GM23338 (cell line): ENCODE measurements at regions not wholly inside any gene's neighbourhood (a gene's known extent, or its start where the extent isn't known, plus 50 kb on each side); places are given as distances from the start of the nearest gene placed in this dataset.

Experiments
- ATAC-seq: fragments of 200-7000 bp; cut with Tn5 transposase; 3 replicates; pipeline ENCODE4 v1.9.1; 2020
- DNase-seq: peaks from one replicate; pipeline ENCODE4 v3.0.0-alpha.2; 2015; ENCODE audit warnings: low spot score
- H2AFZ ChIP-seq: fragments of 200-600 bp; sonication (generic); 2 replicates; pipeline ENCODE4 v1.8.0; 2016; ENCODE audit warnings: antibody characterized with exemption, mild to moderate bottlenecking, moderate library complexity
- H3F3A ChIP-seq: fragments of 200-600 bp; sonication (generic); replicated peaks from 2 replicates; pipeline ENCODE4 v1.8.0; 2017; ENCODE audit warnings: antibody characterized with exemption, mixed run types, low read depth
- H3K27ac ChIP-seq: fragments of 200-600 bp; sonication (generic); 2 replicates; pipeline ENCODE4 v1.6.1; 2016; ENCODE audit warnings: low read depth
- H3K27me3 ChIP-seq: fragments of 200-600 bp; sonication (generic); 2 replicates; pipeline ENCODE4 v1.8.0; 2016; ENCODE audit warnings: mild to moderate bottlenecking, mixed run types, moderate library complexity; ENCODE audit not compliant: insufficient read depth
- H3K36me3 ChIP-seq: fragments of 200-600 bp; sonication (generic); 2 replicates; pipeline ENCODE4 v1.8.0; 2016; ENCODE audit warnings: mild to moderate bottlenecking; ENCODE audit not compliant: insufficient read depth
- H3K4me1 ChIP-seq: fragments of 200-600 bp; sonication (generic); 2 replicates; pipeline ENCODE4 v1.8.0; 2016; ENCODE audit warnings: mild to moderate bottlenecking, moderate library complexity; ENCODE audit not compliant: insufficient read depth
- H3K4me2 ChIP-seq: fragments of 200-600 bp; sonication (generic); 2 replicates; pipeline ENCODE4 v1.7.1; 2017; ENCODE audit warnings: mixed run types
- H3K4me3 ChIP-seq: fragments of 200-600 bp; sonication (generic); 2 replicates; pipeline ENCODE4 v1.6.1; 2016; ENCODE audit warnings: mixed run types
- H3K79me2 ChIP-seq: fragments of 200-600 bp; sonication (generic); replicated peaks from 2 replicates; pipeline ENCODE4 v1.8.0; 2017; ENCODE audit warnings: mild to moderate bottlenecking; ENCODE audit not compliant: insufficient read depth
- H3K9me2 ChIP-seq: fragments of 200-600 bp; sonication (generic); 2 replicates; pipeline ENCODE4 v1.8.0; 2017; ENCODE audit not compliant: insufficient read depth
- H4K20me1 ChIP-seq: fragments of 200-600 bp; sonication (generic); replicated peaks from 2 replicates; pipeline ENCODE4 v1.8.0; 2017; ENCODE audit warnings: mild to moderate bottlenecking; ENCODE audit not compliant: insufficient read depth
- H3K27ac Mint-ChIP-seq: 2 replicates; pipeline ENCODE4 v1.8.0; 2020; ENCODE audit warnings: inconsistent platforms, mild to moderate bottlenecking, moderate library complexity, mixed read lengths
- H3K27me3 Mint-ChIP-seq: 3 replicates; pipeline ENCODE4 v1.8.0; 2022; ENCODE audit warnings: low read depth, mild to moderate bottlenecking, moderate library complexity, mixed read lengths, inconsistent platforms; ENCODE audit not compliant: insufficient read depth, poor library complexity
- H3K36me3 Mint-ChIP-seq: 3 replicates; pipeline ENCODE4 v1.8.0; 2021; ENCODE audit warnings: low read depth, mild to moderate bottlenecking, inconsistent platforms, moderate library complexity, mixed read lengths
- H3K4me1 Mint-ChIP-seq: 3 replicates; pipeline ENCODE4 v1.8.0; 2020; ENCODE audit warnings: mild to moderate bottlenecking, inconsistent platforms, mixed read lengths
- H3K4me3 Mint-ChIP-seq: 3 replicates; pipeline ENCODE4 v1.8.0; 2021; ENCODE audit warnings: moderate library complexity, mild to moderate bottlenecking, inconsistent platforms, mixed read lengths
- H3K9me3 Mint-ChIP-seq: 3 replicates; pipeline ENCODE4 v1.8.0; 2020; ENCODE audit warnings: moderate library complexity, mild to moderate bottlenecking, inconsistent platforms, mixed read lengths
- CREB1 ChIP-seq: fragments of 250-450 bp; sonication (Bioruptor Pico); IDR thresholded peaks from 2 replicates; pipeline ENCODE4 v1.5.0; 2020; ENCODE audit warnings: low read depth, mild to moderate bottlenecking, moderate library complexity
- CTCF ChIP-seq, 2 experiments: fragments of 200-600 bp in 1 of 2; sonication (generic) in 1 of 2; conservative IDR thresholded peaks; 2 replicates each; pipeline versions ENCODE4 v1.5.1 to v1.6.1; 2016 to 2017; ENCODE audit warnings: antibody characterized with exemption in 2 of 2, low read depth in 2 of 2, mild to moderate bottlenecking in 2 of 2, moderate library complexity in 1 of 2
- ETS1 ChIP-seq: IDR thresholded peaks from 2 replicates; pipeline ENCODE4 v1.6.1; 2016; ENCODE audit warnings: antibody characterized with exemption
- EZH2 ChIP-seq: fragments of 200-600 bp; sonication (generic); IDR thresholded peaks from one replicate; pipeline ENCODE4 v1.8.0; 2017; ENCODE audit warnings: antibody characterized with exemption, mild to moderate bottlenecking, low read depth; ENCODE audit not compliant: unreplicated experiment
- EZH2phosphoT487 ChIP-seq: fragments of 200-600 bp; sonication (generic); IDR thresholded peaks from one replicate; pipeline ENCODE4 v1.8.1; 2018; ENCODE audit warnings: antibody characterized with exemption; ENCODE audit not compliant: unreplicated experiment
- JUNB ChIP-seq: IDR thresholded peaks from one replicate; pipeline ENCODE4 v1.6.1; 2016; ENCODE audit warnings: antibody characterized with exemption; ENCODE audit not compliant: unreplicated experiment
- NANOG ChIP-seq: IDR thresholded peaks from 2 replicates; pipeline ENCODE4 v1.6.1; 2016; ENCODE audit warnings: antibody characterized with exemption, borderline replicate concordance
- POLR2AphosphoS5 ChIP-seq: IDR thresholded peaks from 2 replicates; pipeline ENCODE4 v1.6.1; 2016; ENCODE audit warnings: antibody characterized with exemption, low read depth
- REST ChIP-seq: IDR thresholded peaks from one replicate; pipeline ENCODE4 v1.6.1; 2018; ENCODE audit warnings: antibody characterized with exemption; ENCODE audit not compliant: unreplicated experiment
- STAT1 ChIP-seq: IDR thresholded peaks from one replicate; pipeline ENCODE4 v1.6.1; 2016; ENCODE audit warnings: antibody characterized with exemption; ENCODE audit not compliant: unreplicated experiment
- ZNF114 ChIP-seq: fragments of 250-450 bp; sonication (Bioruptor Pico); IDR thresholded peaks from 2 replicates; pipeline ENCODE4 v1.5.0; 2020; ENCODE audit warnings: mild to moderate bottlenecking, moderate library complexity
- ZNF331 ChIP-seq: fragments of 250-450 bp; sonication (Bioruptor Pico); IDR thresholded peaks from 2 replicates; pipeline ENCODE4 v1.5.0; 2020; ENCODE audit warnings: low read depth, mild to moderate bottlenecking, moderate library complexity
- ZNF462 ChIP-seq: fragments of 250-450 bp; sonication (Bioruptor Pico); IDR thresholded peaks from 2 replicates; pipeline ENCODE4 v1.5.0; 2020; ENCODE audit warnings: mild to moderate bottlenecking, moderate library complexity

- H3K36me3 Mint-ChIP-seq, result no peaks in the 10 kb centered on the region
These were observed 87.1 kb downstream of the RTP5 start for GRCh38 chr2:241956521-241957110.

More at GRCh38 chr2:241956521-241957110, 87.1 kb downstream of the RTP5 start:
- peaks cover 4% of the 10 kb centered on the region; the same call in 1 of the 2 replicates for H3K27me3 ChIP-seq
- no peaks in the 10 kb centered on the region for H3K9me3 Mint-ChIP-seq
- no peak for TF ChIP-seq ZNF462
- no peak for TF ChIP-seq POLR2AphosphoS5
- no peak for TF ChIP-seq ZNF114 (CRISPR knock-in tag)
- TF ChIP-seq JUNB, result no peak
- no peak for TF ChIP-seq EZH2
- no peak for TF ChIP-seq EZH2phosphoT487
- TF ChIP-seq CREB1 (CRISPR knock-in tag), result no peak
- TF ChIP-seq ETS1, result no peak
- TF ChIP-seq REST, result no peak
- no peak for TF ChIP-seq STAT1
- TF ChIP-seq ZNF331, result no peak
- no peak for TF ChIP-seq NANOG
- TF ChIP-seq CTCF (conservative IDR thresholded peaks at IDR 0.05; ENCODE audit: low read depth in 2 of 2), result no peak
- H3K4me2 ChIP-seq, result no peak overlapping the region
- no peak for DNase-seq
- no peaks in the 10 kb centered on the region for H3K79me2 ChIP-seq
- no peaks in the 10 kb centered on the region for H3F3A ChIP-seq
- no peak overlapping the region for H3K4me3 ChIP-seq
- no peak overlapping the region for H3K27ac Mint-ChIP-seq
- H3K4me1 Mint-ChIP-seq, result no peaks in the 10 kb centered on the region; the same call in 2 of the 3 replicates
- H2AFZ ChIP-seq, result no peak overlapping the region
- peaks cover 7% of the 10 kb centered on the region for H3K27me3 Mint-ChIP-seq
- no peaks in the 10 kb centered on the region for H3K36me3 ChIP-seq
- no peak overlapping the region for H3K4me3 Mint-ChIP-seq
- ATAC-seq, result no peak
- H4K20me1 ChIP-seq, result peaks cover 1% of the 10 kb centered on the region; the same call in 1 of the 2 replicates
- no peak overlapping the region for H3K27ac ChIP-seq
- no peaks in the 10 kb centered on the region for H3K4me1 ChIP-seq
- H3K9me2 ChIP-seq, result no peaks in the 10 kb centered on the region
